WTC11 (cell line): ENCODE measurements at regions not wholly inside any gene's neighbourhood (a gene's known extent, or its start where the extent isn't known, plus 50 kb on each side); places are given as distances from the start of the nearest gene placed in this dataset.

Experiments
- ATAC-seq: fragments of 200-7000 bp; cut with Tn5 transposase; 2 replicates; pipeline ENCODE4 v1.10.0; 2021; ENCODE audit warnings: mild to moderate bottlenecking, moderate library complexity
- CTCF ChIA-PET: fragments of 300-600 bp; sonication (Branson Sonifier 250); formaldehyde crosslinking; loops from one replicate; lab custom pipeline; 2021; ENCODE audit warnings: antibody characterized with exemption; lab: Charles Lee
- POLR2A ChIA-PET: fragments of 350-600 bp; sonication (Branson Sonifier 250); formaldehyde crosslinking; loops from one replicate; lab custom pipeline; 2021; ENCODE audit warnings: antibody characterized with exemption; lab: Charles Lee
- DNase-seq: peaks from one replicate; pipeline ENCODE4 v3.0.0; 2021; ENCODE audit warnings: low spot score
- H3K27ac Mint-ChIP-seq: 2 replicates; pipeline ENCODE4 v1.8.0; 2021; ENCODE audit warnings: mixed read lengths
- H3K27me3 Mint-ChIP-seq: 2 replicates; pipeline ENCODE4 v1.8.0; 2021; ENCODE audit warnings: low read depth, mild to moderate bottlenecking, moderate library complexity, mixed read lengths
- H3K36me3 Mint-ChIP-seq: 2 replicates; pipeline ENCODE4 v1.8.0; 2021; ENCODE audit warnings: mixed read lengths
- H3K4me1 Mint-ChIP-seq: 2 replicates; pipeline ENCODE4 v1.8.0; 2022; ENCODE audit warnings: mixed read lengths
- H3K4me3 Mint-ChIP-seq: 2 replicates; pipeline ENCODE4 v1.8.0; 2021; ENCODE audit warnings: mild to moderate bottlenecking, moderate library complexity, mixed read lengths
- H3K9me3 Mint-ChIP-seq: 2 replicates; pipeline ENCODE4 v1.8.0; 2021; ENCODE audit warnings: mixed read lengths
- IRF2 ChIP-seq: sonication (generic); formaldehyde crosslinking; IDR thresholded peaks from 2 replicates; pipeline ENCODE4 v1.8.0; 2022; ENCODE audit warnings: low read depth, missing genetic modification reagents, borderline replicate concordance
- MYBL2 ChIP-seq: sonication (generic); formaldehyde crosslinking; IDR thresholded peaks from 2 replicates; pipeline ENCODE4 v1.8.1; 2023; ENCODE audit warnings: mild to moderate bottlenecking, moderate library complexity, missing genetic modification reagents
- NR2C2 ChIP-seq: sonication (generic); formaldehyde crosslinking; IDR thresholded peaks from 2 replicates; pipeline ENCODE4 v1.8.0; 2022; ENCODE audit warnings: mild to moderate bottlenecking, missing genetic modification reagents
- SMAD3 ChIP-seq: sonication (generic); formaldehyde crosslinking; IDR thresholded peaks from 2 replicates; pipeline ENCODE4 v1.8.0; 2022; ENCODE audit warnings: missing genetic modification reagents, mild to moderate bottlenecking, borderline replicate concordance
- SOX15 ChIP-seq: fragments of 250-450 bp; sonication (Bioruptor Pico); IDR thresholded peaks from 2 replicates; pipeline ENCODE4 v1.9.0; 2021; ENCODE audit warnings: mild to moderate bottlenecking
- ZNF121 ChIP-seq: sonication (generic); formaldehyde crosslinking; IDR thresholded peaks from 2 replicates; pipeline ENCODE4 v1.8.0; 2023; ENCODE audit warnings: missing genetic modification reagents
- ZNF219 ChIP-seq: sonication (generic); formaldehyde crosslinking; IDR thresholded peaks from 2 replicates; pipeline ENCODE4 v1.8.0; 2023; ENCODE audit warnings: missing genetic modification reagents, mild to moderate bottlenecking, borderline replicate concordance
- ZNF396 ChIP-seq: fragments of 250-450 bp; sonication (Bioruptor Pico); IDR thresholded peaks from 2 replicates; pipeline ENCODE4 v1.8.0; 2021; ENCODE audit warnings: mild to moderate bottlenecking, moderate library complexity, borderline replicate concordance
- TF ChIP-seq, protein P1 (sequence below): fragments of 250-450 bp; sonication (Bioruptor Pico); IDR thresholded peaks from 2 replicates; pipeline ENCODE4 v1.8.0; 2021; ENCODE audit warnings: mild to moderate bottlenecking
- TF ChIP-seq, protein P2 (sequence below): sonication (generic); formaldehyde crosslinking; IDR thresholded peaks from 2 replicates; pipeline ENCODE4 v1.8.0; 2023; ENCODE audit warnings: missing genetic modification reagents, mild to moderate bottlenecking, borderline replicate concordance
- TF ChIP-seq, protein P3 (sequence below): sonication (generic); formaldehyde crosslinking; conservative IDR thresholded peaks from 2 replicates; pipeline ENCODE4 v1.8.1; 2023; ENCODE audit warnings: mild to moderate bottlenecking, low read depth, missing genetic modification reagents, moderate library complexity
- TF ChIP-seq, protein P4 (sequence below): sonication (generic); formaldehyde crosslinking; IDR thresholded peaks from 2 replicates; pipeline ENCODE4 v1.8.1; 2023; ENCODE audit warnings: mild to moderate bottlenecking, missing genetic modification reagents, borderline replicate concordance
- TF ChIP-seq, protein P5 (sequence below): sonication (generic); formaldehyde crosslinking; IDR thresholded peaks from 2 replicates; pipeline ENCODE4 v1.8.1; 2022; ENCODE audit warnings: low read depth, missing genetic modification reagents, borderline replicate concordance
- TF ChIP-seq, protein P6 (sequence below): sonication (generic); formaldehyde crosslinking; IDR thresholded peaks from 2 replicates; pipeline ENCODE4 v1.8.1; 2023; ENCODE audit warnings: mild to moderate bottlenecking, missing genetic modification reagents, moderate library complexity
- TF ChIP-seq, protein P7 (sequence below): sonication (generic); formaldehyde crosslinking; IDR thresholded peaks from 2 replicates; pipeline ENCODE4 v1.8.1; 2022; ENCODE audit warnings: mild to moderate bottlenecking, missing genetic modification reagents, moderate library complexity, borderline replicate concordance
- TF ChIP-seq, protein P8 (sequence below): sonication (generic); formaldehyde crosslinking; IDR thresholded peaks from 2 replicates; pipeline ENCODE4 v1.8.0; 2022; ENCODE audit warnings: missing genetic modification reagents

DNA sequence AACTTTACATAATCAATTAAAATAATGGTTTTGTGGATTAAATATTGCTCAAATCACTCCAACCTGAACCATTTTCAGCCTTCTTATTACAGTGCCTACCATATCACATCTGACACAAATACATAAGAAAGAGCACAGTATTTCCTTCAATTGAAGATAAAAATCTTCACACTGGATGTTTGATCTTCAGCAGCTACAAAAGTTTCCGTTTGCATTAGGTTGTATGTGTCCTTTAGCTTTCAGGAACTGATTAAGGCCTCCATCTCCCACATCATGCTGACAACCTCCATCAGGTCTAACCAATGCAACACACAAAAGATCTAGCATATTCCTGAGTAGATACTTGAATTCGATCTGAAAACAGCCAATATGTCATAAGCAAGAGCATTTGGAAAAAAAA lies 195.1 kb upstream of the NR5A2 start (continued):
- TF ChIP-seq, protein P1, sequence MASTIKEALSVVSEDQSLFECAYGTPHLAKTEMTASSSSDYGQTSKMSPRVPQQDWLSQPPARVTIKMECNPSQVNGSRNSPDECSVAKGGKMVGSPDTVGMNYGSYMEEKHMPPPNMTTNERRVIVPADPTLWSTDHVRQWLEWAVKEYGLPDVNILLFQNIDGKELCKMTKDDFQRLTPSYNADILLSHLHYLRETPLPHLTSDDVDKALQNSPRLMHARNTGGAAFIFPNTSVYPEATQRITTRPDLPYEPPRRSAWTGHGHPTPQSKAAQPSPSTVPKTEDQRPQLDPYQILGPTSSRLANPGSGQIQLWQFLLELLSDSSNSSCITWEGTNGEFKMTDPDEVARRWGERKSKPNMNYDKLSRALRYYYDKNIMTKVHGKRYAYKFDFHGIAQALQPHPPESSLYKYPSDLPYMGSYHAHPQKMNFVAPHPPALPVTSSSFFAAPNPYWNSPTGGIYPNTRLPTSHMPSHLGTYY: no peak
- TF ChIP-seq, protein P2, sequence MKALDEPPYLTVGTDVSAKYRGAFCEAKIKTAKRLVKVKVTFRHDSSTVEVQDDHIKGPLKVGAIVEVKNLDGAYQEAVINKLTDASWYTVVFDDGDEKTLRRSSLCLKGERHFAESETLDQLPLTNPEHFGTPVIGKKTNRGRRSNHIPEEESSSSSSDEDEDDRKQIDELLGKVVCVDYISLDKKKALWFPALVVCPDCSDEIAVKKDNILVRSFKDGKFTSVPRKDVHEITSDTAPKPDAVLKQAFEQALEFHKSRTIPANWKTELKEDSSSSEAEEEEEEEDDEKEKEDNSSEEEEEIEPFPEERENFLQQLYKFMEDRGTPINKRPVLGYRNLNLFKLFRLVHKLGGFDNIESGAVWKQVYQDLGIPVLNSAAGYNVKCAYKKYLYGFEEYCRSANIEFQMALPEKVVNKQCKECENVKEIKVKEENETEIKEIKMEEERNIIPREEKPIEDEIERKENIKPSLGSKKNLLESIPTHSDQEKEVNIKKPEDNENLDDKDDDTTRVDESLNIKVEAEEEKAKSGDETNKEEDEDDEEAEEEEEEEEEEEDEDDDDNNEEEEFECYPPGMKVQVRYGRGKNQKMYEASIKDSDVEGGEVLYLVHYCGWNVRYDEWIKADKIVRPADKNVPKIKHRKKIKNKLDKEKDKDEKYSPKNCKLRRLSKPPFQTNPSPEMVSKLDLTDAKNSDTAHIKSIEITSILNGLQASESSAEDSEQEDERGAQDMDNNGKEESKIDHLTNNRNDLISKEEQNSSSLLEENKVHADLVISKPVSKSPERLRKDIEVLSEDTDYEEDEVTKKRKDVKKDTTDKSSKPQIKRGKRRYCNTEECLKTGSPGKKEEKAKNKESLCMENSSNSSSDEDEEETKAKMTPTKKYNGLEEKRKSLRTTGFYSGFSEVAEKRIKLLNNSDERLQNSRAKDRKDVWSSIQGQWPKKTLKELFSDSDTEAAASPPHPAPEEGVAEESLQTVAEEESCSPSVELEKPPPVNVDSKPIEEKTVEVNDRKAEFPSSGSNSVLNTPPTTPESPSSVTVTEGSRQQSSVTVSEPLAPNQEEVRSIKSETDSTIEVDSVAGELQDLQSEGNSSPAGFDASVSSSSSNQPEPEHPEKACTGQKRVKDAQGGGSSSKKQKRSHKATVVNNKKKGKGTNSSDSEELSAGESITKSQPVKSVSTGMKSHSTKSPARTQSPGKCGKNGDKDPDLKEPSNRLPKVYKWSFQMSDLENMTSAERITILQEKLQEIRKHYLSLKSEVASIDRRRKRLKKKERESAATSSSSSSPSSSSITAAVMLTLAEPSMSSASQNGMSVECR (CRISPR knock-in tag): no peak
- TF ChIP-seq SMAD3 (no peak), SOX15 (CRISPR knock-in tag) (no peak), NR2C2 (CRISPR knock-in tag) (no peak)
- TF ChIP-seq, protein P3, sequence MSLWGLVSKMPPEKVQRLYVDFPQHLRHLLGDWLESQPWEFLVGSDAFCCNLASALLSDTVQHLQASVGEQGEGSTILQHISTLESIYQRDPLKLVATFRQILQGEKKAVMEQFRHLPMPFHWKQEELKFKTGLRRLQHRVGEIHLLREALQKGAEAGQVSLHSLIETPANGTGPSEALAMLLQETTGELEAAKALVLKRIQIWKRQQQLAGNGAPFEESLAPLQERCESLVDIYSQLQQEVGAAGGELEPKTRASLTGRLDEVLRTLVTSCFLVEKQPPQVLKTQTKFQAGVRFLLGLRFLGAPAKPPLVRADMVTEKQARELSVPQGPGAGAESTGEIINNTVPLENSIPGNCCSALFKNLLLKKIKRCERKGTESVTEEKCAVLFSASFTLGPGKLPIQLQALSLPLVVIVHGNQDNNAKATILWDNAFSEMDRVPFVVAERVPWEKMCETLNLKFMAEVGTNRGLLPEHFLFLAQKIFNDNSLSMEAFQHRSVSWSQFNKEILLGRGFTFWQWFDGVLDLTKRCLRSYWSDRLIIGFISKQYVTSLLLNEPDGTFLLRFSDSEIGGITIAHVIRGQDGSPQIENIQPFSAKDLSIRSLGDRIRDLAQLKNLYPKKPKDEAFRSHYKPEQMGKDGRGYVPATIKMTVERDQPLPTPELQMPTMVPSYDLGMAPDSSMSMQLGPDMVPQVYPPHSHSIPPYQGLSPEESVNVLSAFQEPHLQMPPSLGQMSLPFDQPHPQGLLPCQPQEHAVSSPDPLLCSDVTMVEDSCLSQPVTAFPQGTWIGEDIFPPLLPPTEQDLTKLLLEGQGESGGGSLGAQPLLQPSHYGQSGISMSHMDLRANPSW (CRISPR knock-in tag): no peak
- TF ChIP-seq, protein P4, sequence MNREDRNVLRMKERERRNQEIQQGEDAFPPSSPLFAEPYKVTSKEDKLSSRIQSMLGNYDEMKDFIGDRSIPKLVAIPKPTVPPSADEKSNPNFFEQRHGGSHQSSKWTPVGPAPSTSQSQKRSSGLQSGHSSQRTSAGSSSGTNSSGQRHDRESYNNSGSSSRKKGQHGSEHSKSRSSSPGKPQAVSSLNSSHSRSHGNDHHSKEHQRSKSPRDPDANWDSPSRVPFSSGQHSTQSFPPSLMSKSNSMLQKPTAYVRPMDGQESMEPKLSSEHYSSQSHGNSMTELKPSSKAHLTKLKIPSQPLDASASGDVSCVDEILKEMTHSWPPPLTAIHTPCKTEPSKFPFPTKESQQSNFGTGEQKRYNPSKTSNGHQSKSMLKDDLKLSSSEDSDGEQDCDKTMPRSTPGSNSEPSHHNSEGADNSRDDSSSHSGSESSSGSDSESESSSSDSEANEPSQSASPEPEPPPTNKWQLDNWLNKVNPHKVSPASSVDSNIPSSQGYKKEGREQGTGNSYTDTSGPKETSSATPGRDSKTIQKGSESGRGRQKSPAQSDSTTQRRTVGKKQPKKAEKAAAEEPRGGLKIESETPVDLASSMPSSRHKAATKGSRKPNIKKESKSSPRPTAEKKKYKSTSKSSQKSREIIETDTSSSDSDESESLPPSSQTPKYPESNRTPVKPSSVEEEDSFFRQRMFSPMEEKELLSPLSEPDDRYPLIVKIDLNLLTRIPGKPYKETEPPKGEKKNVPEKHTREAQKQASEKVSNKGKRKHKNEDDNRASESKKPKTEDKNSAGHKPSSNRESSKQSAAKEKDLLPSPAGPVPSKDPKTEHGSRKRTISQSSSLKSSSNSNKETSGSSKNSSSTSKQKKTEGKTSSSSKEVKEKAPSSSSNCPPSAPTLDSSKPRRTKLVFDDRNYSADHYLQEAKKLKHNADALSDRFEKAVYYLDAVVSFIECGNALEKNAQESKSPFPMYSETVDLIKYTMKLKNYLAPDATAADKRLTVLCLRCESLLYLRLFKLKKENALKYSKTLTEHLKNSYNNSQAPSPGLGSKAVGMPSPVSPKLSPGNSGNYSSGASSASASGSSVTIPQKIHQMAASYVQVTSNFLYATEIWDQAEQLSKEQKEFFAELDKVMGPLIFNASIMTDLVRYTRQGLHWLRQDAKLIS: no peak

DNA sequence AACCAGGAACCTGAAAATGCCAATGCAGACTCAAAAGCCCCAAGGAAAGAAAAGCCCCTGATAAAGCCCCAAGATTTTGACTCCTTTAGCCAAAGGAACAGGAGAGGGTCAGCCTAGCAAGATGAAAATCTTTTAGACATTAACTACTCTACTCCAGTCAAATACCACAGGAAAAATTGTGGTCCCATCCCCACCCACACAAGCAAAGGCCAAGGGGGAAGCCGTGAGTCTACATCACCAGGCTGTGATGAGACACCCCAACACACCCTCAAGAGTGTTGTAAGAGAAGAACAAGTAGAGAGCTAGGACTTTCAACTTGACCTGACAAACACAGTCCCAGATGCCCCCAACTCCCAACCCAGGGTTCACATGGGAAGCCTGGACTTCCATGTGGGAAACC lies 192.8 kb upstream of the NR5A2 start:
- TF ChIP-seq SMAD3 (no peak), ZNF121 (CRISPR knock-in tag) (no peak), ZNF219 (no peak), ZNF396 (CRISPR knock-in tag) (no peak), IRF2 (CRISPR knock-in tag) (no peak), MYBL2 (CRISPR knock-in tag) (no peak)
- TF ChIP-seq, protein P5, sequence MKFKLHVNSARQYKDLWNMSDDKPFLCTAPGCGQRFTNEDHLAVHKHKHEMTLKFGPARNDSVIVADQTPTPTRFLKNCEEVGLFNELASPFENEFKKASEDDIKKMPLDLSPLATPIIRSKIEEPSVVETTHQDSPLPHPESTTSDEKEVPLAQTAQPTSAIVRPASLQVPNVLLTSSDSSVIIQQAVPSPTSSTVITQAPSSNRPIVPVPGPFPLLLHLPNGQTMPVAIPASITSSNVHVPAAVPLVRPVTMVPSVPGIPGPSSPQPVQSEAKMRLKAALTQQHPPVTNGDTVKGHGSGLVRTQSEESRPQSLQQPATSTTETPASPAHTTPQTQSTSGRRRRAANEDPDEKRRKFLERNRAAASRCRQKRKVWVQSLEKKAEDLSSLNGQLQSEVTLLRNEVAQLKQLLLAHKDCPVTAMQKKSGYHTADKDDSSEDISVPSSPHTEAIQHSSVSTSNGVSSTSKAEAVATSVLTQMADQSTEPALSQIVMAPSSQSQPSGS (CRISPR knock-in tag): no peak
- TF ChIP-seq, protein P6, sequence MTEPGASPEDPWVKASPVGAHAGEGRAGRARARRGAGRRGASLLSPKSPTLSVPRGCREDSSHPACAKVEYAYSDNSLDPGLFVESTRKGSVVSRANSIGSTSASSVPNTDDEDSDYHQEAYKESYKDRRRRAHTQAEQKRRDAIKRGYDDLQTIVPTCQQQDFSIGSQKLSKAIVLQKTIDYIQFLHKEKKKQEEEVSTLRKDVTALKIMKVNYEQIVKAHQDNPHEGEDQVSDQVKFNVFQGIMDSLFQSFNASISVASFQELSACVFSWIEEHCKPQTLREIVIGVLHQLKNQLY (CRISPR knock-in tag): no peak
- TF ChIP-seq, protein P7, sequence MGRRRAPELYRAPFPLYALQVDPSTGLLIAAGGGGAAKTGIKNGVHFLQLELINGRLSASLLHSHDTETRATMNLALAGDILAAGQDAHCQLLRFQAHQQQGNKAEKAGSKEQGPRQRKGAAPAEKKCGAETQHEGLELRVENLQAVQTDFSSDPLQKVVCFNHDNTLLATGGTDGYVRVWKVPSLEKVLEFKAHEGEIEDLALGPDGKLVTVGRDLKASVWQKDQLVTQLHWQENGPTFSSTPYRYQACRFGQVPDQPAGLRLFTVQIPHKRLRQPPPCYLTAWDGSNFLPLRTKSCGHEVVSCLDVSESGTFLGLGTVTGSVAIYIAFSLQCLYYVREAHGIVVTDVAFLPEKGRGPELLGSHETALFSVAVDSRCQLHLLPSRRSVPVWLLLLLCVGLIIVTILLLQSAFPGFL (CRISPR knock-in tag): no peak
- TF ChIP-seq, protein P8, sequence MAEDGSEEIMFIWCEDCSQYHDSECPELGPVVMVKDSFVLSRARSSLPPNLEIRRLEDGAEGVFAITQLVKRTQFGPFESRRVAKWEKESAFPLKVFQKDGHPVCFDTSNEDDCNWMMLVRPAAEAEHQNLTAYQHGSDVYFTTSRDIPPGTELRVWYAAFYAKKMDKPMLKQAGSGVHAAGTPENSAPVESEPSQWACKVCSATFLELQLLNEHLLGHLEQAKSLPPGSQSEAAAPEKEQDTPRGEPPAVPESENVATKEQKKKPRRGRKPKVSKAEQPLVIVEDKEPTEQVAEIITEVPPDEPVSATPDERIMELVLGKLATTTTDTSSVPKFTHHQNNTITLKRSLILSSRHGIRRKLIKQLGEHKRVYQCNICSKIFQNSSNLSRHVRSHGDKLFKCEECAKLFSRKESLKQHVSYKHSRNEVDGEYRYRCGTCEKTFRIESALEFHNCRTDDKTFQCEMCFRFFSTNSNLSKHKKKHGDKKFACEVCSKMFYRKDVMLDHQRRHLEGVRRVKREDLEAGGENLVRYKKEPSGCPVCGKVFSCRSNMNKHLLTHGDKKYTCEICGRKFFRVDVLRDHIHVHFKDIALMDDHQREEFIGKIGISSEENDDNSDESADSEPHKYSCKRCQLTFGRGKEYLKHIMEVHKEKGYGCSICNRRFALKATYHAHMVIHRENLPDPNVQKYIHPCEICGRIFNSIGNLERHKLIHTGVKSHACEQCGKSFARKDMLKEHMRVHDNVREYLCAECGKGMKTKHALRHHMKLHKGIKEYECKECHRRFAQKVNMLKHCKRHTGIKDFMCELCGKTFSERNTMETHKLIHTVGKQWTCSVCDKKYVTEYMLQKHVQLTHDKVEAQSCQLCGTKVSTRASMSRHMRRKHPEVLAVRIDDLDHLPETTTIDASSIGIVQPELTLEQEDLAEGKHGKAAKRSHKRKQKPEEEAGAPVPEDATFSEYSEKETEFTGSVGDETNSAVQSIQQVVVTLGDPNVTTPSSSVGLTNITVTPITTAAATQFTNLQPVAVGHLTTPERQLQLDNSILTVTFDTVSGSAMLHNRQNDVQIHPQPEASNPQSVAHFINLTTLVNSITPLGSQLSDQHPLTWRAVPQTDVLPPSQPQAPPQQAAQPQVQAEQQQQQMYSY: no peak
- DNase-seq (no peak), ATAC-seq (no peak)
- H3K27ac Mint-ChIP-seq: no peak overlapping the region
- no peaks in the 10 kb centered on the region for H3K4me1 Mint-ChIP-seq
- ChIA-PET CTCF (no interaction called here), POLR2A (no interaction called here)
- H3K9me3 Mint-ChIP-seq: peaks cover 25% of the 10 kb centered on the region
- 0 out of 2 replicates have a peak, but pooled peaks cover 2% of the 10 kb centered on the region for H3K36me3 Mint-ChIP-seq
- H3K27me3 Mint-ChIP-seq: no peaks in the 10 kb centered on the region; the same call in 1 of the 2 replicates
- no peak overlapping the region for H3K4me3 Mint-ChIP-seq
